IMR-90 (cell line): ENCODE measurements at regions not wholly inside any gene's neighbourhood (a gene's known extent, or its start where the extent isn't known, plus 50 kb on each side); places are given as distances from the start of the nearest gene placed in this dataset.

ENCODE experiments used
- ATAC-seq: fragments of 200-7000 bp; cut with Tn5 transposase; 2 replicates; pipeline ENCODE4 v1.9.1; 2020; ENCODE audit warnings: low read depth, mild to moderate bottlenecking, moderate library complexity
- BruUV-seq: library from RNA; stranded (reverse); fragments of 400-500 nt; replicated peaks from 2 replicates; lab custom pipeline; 2021; lab: Mats Ljungman, UMichigan
- CTCF ChIA-PET: fragments of 300-600 bp; formaldehyde crosslinking; extraction: SDS; loops from one replicate; lab custom pipeline; 2021; ENCODE audit warnings: antibody characterized with exemption; lab: Yijun Ruan, JAX
- POLR2A ChIA-PET: fragments of 300-600 bp; sonication (Branson Sonifier 250); formaldehyde crosslinking; loops from one replicate; lab custom pipeline; 2022; ENCODE audit warnings: antibody characterized with exemption; ENCODE audit not compliant: unreplicated experiment; lab: Charles Lee
- DNase-seq: peaks from one replicate; pipeline ENCODE4 v3.0.0; 2013
- H2AFZ ChIP-seq: replicated peaks from 2 replicates; pipeline ENCODE3; 2013; ENCODE audit warnings: low read length, mild to moderate bottlenecking; ENCODE audit not compliant: poor library complexity
- H2AK5ac ChIP-seq: 2 replicates; pipeline ENCODE4 v1.6.1; 2013; ENCODE audit warnings: low read depth, low read length, inconsistent platforms
- H2AK9ac ChIP-seq: replicated peaks from 2 replicates; pipeline ENCODE3; 2013; ENCODE audit warnings: mild to moderate bottlenecking, low read depth, low read length, moderate library complexity; ENCODE audit not compliant: poor library complexity
- H2BK120ac ChIP-seq: 2 replicates; pipeline ENCODE4 v1.6.1; 2013; ENCODE audit warnings: low read depth, low read length, inconsistent platforms
- H2BK15ac ChIP-seq: 3 replicates; pipeline ENCODE4 v1.6.1; 2013; ENCODE audit warnings: low read depth, low read length, inconsistent platforms
- H2BK20ac ChIP-seq: 2 replicates; pipeline ENCODE4 v1.6.1; 2013; ENCODE audit warnings: low read depth, mild to moderate bottlenecking, inconsistent platforms, low read length, moderate library complexity
- H2BK5ac ChIP-seq: 2 replicates; pipeline ENCODE4 v1.6.1; 2013; ENCODE audit warnings: mild to moderate bottlenecking, low read depth, low read length, inconsistent platforms; ENCODE audit not compliant: poor library complexity, severe bottlenecking
- H3K14ac ChIP-seq: replicated peaks from 2 replicates; pipeline ENCODE4 v1.6.1; 2013; ENCODE audit warnings: low read depth, low read length, inconsistent platforms
- H3K18ac ChIP-seq: 2 replicates; pipeline ENCODE4 v1.6.1; 2013; ENCODE audit warnings: low read depth, low read length, control low read depth
- H3K23ac ChIP-seq: 2 replicates; pipeline ENCODE4 v1.6.1; 2013; ENCODE audit warnings: low read depth, low read length, inconsistent platforms
- H3K27ac ChIP-seq: 2 replicates; pipeline ENCODE4 v1.5.1; 2013; ENCODE audit warnings: mild to moderate bottlenecking, control low read depth, low read length; ENCODE audit not compliant: insufficient read depth
- H3K27me3 ChIP-seq: 2 replicates; pipeline ENCODE4 v1.6.1; 2013; ENCODE audit warnings: low read length; ENCODE audit not compliant: control insufficient read depth, insufficient read depth
- H3K36me3 ChIP-seq: 2 replicates; pipeline ENCODE4 v1.6.1; 2013; ENCODE audit warnings: low read length, mixed read lengths; ENCODE audit not compliant: control insufficient read depth, insufficient read depth
- H3K4ac ChIP-seq: 2 replicates; pipeline ENCODE4 v1.6.1; 2013; ENCODE audit warnings: low read depth, low read length, inconsistent platforms
- H3K4me1 ChIP-seq: 2 replicates; pipeline ENCODE4 v1.6.1; 2013; ENCODE audit warnings: low read length, mixed read lengths; ENCODE audit not compliant: control insufficient read depth, insufficient read depth
- H3K4me2 ChIP-seq: 2 replicates; pipeline ENCODE4 v1.6.1; 2013; ENCODE audit warnings: low read depth, mild to moderate bottlenecking, control low read depth, low read length, moderate library complexity
- H3K4me3 ChIP-seq: 2 replicates; pipeline ENCODE4 v1.5.1; 2013; ENCODE audit warnings: low read depth, mild to moderate bottlenecking, control low read depth, low read length, moderate library complexity; ENCODE audit not compliant: insufficient read depth
- H3K56ac ChIP-seq: 2 replicates; pipeline ENCODE4 v1.6.1; 2013; ENCODE audit warnings: low read length, inconsistent platforms; ENCODE audit not compliant: insufficient read depth; ENCODE audit errors: extremely low read depth
- H3K79me1 ChIP-seq, 2 experiments: 2 replicates each; pipeline ENCODE4 v1.6.1; 2013; ENCODE audit warnings: low read length in 2 of 2, inconsistent platforms in 1 of 2, low read depth in 1 of 2
- H3K9ac ChIP-seq: 2 replicates; pipeline ENCODE4 v1.6.1; 2013; ENCODE audit warnings: low read depth, low read length, control low read depth
- H3K9me1 ChIP-seq: 2 replicates; pipeline ENCODE4 v1.6.1; 2013; ENCODE audit warnings: low read length, inconsistent platforms; ENCODE audit not compliant: insufficient read depth
- H3K9me3 ChIP-seq: 2 replicates; pipeline ENCODE4 v1.6.1; 2013; ENCODE audit warnings: low read length; ENCODE audit not compliant: control insufficient read depth, insufficient read depth
- H4K20me1 ChIP-seq: 2 replicates; pipeline ENCODE4 v1.6.1; 2013; ENCODE audit warnings: low read length, inconsistent platforms; ENCODE audit not compliant: insufficient read depth
- H4K5ac ChIP-seq: 2 replicates; pipeline ENCODE4 v1.6.1; 2013; ENCODE audit warnings: mild to moderate bottlenecking, low read depth, low read length, control low read depth
- H4K8ac ChIP-seq, 2 experiments: 2 replicates each; pipeline ENCODE4 v1.6.1; 2013; ENCODE audit warnings: low read depth in 2 of 2, low read length in 2 of 2, control low read depth in 1 of 2, inconsistent platforms in 1 of 2
- H4K91ac ChIP-seq: 2 replicates; pipeline ENCODE4 v1.6.1; 2013; ENCODE audit warnings: low read depth, low read length, inconsistent platforms; ENCODE audit not compliant: insufficient read depth
- MAZ ChIP-seq: IDR thresholded peaks from 2 replicates; pipeline ENCODE4 v1.6.1; 2012; ENCODE audit warnings: low read depth, mild to moderate bottlenecking, low read length, improper control_type of control experiment, moderate library complexity, borderline replicate concordance
- MXI1 ChIP-seq: IDR thresholded peaks from 2 replicates; pipeline ENCODE4 v1.6.1; 2012; ENCODE audit warnings: low read depth, mild to moderate bottlenecking, low read length, moderate library complexity, borderline replicate concordance
- NFE2L2 ChIP-seq: fragments of 150-350 bp; IDR thresholded peaks from 2 replicates; pipeline ENCODE4 v1.6.1; 2016; ENCODE audit warnings: low read depth, mild to moderate bottlenecking, low read length
- RCOR1 ChIP-seq: IDR thresholded peaks from 2 replicates; pipeline ENCODE4 v1.6.1; 2012; ENCODE audit warnings: mild to moderate bottlenecking, low read length, improper control_type of control experiment; ENCODE audit not compliant: insufficient replicate concordance
- dilution Hi-C: fragments of 300-500 bp; cut with HindIII; formaldehyde crosslinking; loops from one replicate; pipeline ENCODE4 v1.14.3; 2018; ENCODE audit warnings: low sequenced_read_pairs; ENCODE audit not compliant: unreplicated experiment
- in situ Hi-C: fragments of 300-500 bp; cut with MboI; formaldehyde crosslinking; loops from 3 replicates; pipeline ENCODE4 v1.14.3; 2019; ENCODE audit warnings: low sequenced_read_pairs, inconsistent platforms, mixed read lengths
- intact Hi-C: fragments of 100-400 bp; cut with micrococcal nuclease; formaldehyde crosslinking; loops from 2 replicates; pipeline ENCODE4 v1.10.0; 2022
- TF ChIP-seq, protein P1 (sequence below): fragments of 150-350 bp; IDR thresholded peaks from 2 replicates; pipeline ENCODE4 v1.6.1; 2016; ENCODE audit warnings: low read depth, mild to moderate bottlenecking, low read length, moderate library complexity, borderline replicate concordance

DNA sequence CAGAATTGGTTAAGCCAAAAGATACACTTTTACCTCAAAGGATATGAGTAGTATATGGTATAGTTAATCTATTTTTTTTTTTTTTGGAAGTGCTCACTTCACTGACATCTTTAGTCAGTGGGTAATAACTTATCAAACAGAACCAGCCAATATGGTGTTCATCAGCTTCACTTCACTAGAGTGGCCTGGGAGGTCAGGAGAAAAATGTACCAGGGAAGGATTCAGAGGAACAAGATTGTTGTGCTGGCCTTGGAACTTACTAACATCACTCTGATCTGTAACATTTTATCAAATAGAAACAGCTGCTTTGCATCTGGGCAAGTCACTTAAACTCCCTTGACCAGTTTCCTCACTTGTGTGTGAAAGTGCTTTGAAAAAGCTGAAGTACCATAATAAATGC, 962.7 kb downstream of the BCL11A start:
- Histone ChIP-seq H4K5ac (no peak overlapping the region), H3K23ac (no peak overlapping the region), H4K20me1 (no peaks in the 10 kb centered on the region), H4K8ac (no peak overlapping the region), H3K56ac (no peak overlapping the region), H2BK20ac (no peak overlapping the region), H3K9me1 (no peaks in the 10 kb centered on the region), H3K36me3 (no peaks in the 10 kb centered on the region), H4K91ac (no peak overlapping the region), H3K18ac (no peak overlapping the region), H3K14ac (no peak overlapping the region), H2AK5ac (no peak overlapping the region), H2BK5ac (no peak overlapping the region), H3K4me1 (no peaks in the 10 kb centered on the region), H3K27me3 (no peaks in the 10 kb centered on the region), H2AK9ac (no peak overlapping the region), H3K9ac (no peak overlapping the region), H3K9me3 (peaks cover 2% of the 10 kb centered on the region; the same call in 1 of the 2 replicates), H3K4ac (no peak overlapping the region), H3K79me1 (no peaks in the 10 kb centered on the region), H3K4me3 (no peak overlapping the region), H2AFZ (no peak overlapping the region), H3K4me2 (no peak overlapping the region), H2BK120ac (no peak overlapping the region), H2BK15ac (no peak overlapping the region), H3K27ac (no peak overlapping the region)
- CTCF ChIA-PET: interaction anchor here (0.9 kb wide), 1 partner anchor 9 kb away, joined by 3 read pairs; no protein-coding TSS in a partner anchor
- DNase-seq: no peak
- no peak for ATAC-seq
- intact Hi-C loops: no loop called here
- in situ Hi-C loops: no loop called here
- TF ChIP-seq MAZ (no peak), RCOR1 (no peak), NFE2L2 (no peak), MXI1 (no peak)
- TF ChIP-seq, protein P1, sequence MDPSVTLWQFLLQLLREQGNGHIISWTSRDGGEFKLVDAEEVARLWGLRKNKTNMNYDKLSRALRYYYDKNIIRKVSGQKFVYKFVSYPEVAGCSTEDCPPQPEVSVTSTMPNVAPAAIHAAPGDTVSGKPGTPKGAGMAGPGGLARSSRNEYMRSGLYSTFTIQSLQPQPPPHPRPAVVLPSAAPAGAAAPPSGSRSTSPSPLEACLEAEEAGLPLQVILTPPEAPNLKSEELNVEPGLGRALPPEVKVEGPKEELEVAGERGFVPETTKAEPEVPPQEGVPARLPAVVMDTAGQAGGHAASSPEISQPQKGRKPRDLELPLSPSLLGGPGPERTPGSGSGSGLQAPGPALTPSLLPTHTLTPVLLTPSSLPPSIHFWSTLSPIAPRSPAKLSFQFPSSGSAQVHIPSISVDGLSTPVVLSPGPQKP: no peak
- no TSS peak for BruUV-seq
- POLR2A ChIA-PET: no interaction called here
- dilution Hi-C loops: no loop called here
